Caki2 (cell line): ENCODE measurements at regions not wholly inside any gene's neighbourhood (a gene's known extent, or its start where the extent isn't known, plus 50 kb on each side); places are given as distances from the start of the nearest gene placed in this dataset.
A peak's percentile ranks its signal among the peaks of the same experiment; 100 is the strongest.

ENCODE experiments used
- DNase-seq: peaks from one replicate; pipeline ENCODE4 v3.0.0-alpha.2; 2015; ENCODE audit warnings: low read depth
- in situ Hi-C: cut with HindIII; loops from 2 replicates; pipeline ENCODE4 v1.10.0; 2016; ENCODE audit warnings: low sequenced_read_pairs, low pct_unique_long_range_greater_than_20kb, mixed read lengths

GRCh38 chr6:95413789-95414188, 163.5 kb upstream of the MANEA start:
- DNase-seq: no peak
- in situ Hi-C loops: no loop called here

DNA sequence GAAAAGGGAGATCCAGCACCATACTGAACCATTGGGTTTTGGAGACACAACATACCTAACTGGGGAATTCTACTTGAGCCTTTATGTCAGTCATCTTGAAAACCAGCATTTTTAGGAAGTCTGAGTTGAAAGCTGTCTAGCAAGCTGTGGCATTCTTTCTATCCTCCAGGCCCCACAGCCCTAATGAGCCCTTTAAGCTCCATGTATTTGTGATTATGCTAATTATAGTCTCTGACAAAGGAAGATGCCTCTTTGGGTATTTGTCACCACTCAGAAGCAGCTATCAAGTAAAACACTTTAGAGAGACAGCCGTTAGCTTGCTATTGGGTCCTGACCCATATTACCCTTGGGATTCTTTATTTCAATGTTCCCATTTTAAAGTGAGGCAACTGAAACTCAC, 159.5 kb upstream of the MANEA start:
- in situ Hi-C loops: no loop called here
- no peak for DNase-seq

GRCh38 chr6:95420792-95421191, 156.5 kb upstream of the MANEA start:
- DNase-seq: no peak
- in situ Hi-C loops: no loop called here

GRCh38 chr6:95423331-95423730, 154.0 kb upstream of the MANEA start:
- DNase-seq: no peak
- in situ Hi-C loops: no loop called here

- peak; percentile 12 for DNase-seq
- in situ Hi-C loops: no loop called here
Observed at GRCh38 chr6:95431637-95432228, 145.6 kb upstream of the MANEA start.

DNA sequence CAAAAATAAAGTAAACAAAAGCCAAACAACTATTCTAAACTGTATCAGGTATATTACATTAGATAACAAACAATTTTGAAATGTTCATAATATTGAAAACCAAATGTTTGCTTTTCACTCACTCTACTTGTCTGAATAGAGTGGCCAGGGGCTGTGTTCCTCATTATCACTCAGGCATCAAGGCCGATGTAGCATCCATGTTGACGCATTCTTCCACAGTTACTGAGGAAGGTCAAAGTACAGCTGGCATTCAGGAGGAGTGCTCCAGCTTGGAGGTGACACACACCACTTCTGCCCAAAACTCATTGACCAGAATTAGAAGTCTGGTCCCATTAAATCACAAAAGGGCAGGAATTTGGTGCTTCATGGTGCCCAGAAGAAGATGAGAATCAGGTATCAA, 137.6 kb upstream of the MANEA start:
- no peak for DNase-seq
- in situ Hi-C loops: no loop called here

DNA sequence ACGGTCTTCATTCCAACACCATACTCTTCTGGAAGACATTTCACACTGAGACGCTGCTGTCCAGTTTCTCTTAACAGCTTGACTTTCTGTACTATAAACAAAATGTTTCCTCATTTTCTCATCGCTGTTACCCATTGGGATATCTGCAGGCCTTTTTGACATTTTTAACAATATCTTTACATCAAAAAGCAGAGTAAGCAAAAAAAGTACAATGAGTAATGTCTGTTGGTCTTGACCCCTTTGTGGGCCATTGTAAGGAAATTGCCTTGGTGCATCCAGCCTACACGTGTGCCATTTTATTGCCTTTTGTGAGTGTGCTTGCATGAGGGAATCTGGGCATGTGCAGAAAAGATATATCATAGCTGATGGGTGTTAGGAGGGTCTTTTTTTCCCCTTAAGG, 129.1 kb upstream of the MANEA start:
- no peak for DNase-seq
- in situ Hi-C loops: no loop called here

DNA sequence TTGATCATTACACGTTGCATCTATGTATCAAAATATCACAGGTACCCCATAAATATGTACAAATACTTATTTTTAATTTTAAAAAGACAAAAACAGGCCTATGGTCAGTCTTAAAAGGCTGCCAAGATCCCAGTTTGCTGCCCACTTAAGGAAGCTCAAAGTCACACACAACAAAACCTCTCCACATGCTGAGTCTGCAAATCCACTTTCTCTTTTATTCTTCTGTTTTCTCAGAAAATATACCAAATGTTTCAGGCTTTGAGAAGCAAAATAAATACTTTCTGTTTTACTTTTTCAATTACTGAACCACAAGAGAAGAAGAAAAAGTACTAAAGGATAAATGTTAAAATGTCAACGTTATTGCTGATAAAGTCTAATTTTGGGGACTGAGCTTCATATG, 107.8 kb upstream of the MANEA start:
- in situ Hi-C loops: no loop called here
- DNase-seq: no peak

DNA sequence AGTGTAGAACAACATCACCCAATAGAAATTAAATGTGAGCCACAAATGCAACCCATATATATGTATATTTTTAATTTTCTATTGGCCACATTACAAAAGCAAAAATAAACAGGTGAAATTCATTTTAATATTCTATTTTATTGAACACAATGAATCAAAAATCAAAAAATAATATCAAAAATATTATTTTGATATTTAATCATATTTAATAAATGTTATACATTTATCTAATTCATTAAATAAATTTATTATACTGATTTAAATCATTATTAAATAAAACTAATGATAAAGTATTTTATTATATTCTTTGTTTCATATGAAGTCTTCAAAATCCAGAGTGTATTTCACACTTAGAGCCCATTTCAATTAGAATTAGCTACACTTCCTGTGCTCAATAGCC, 98.4 kb upstream of the MANEA start:
- in situ Hi-C loops: no loop called here
- no peak for DNase-seq

DNA sequence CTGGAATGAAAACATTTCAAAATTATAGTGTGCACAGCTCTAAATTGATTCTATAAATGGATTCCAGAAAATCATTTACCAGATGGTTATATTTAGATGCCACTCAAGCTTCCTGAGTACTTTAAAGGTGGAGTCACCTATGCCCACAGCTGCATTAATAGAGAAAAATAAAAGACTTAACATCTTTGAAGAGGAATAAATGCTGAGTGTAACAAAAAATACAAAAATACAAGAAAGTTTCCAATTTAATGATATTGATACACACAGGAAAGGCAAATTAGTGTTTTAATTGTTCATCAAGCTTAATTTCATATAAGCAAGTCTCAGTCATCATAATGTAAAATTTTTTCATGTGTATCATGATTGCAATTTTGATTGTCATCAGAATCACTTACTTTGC, 89.5 kb upstream of the MANEA start:
- in situ Hi-C loops: no loop called here
- no peak for DNase-seq

- no peak for DNase-seq
- in situ Hi-C loops: no loop called here
Observed at GRCh38 chr6:95489185-95489863, 88.0 kb upstream of the MANEA start.

GRCh38 chr6:95496769-95497426, 80.4 kb upstream of the MANEA start:
- DNase-seq: no peak
- in situ Hi-C loops: no loop called here

DNA sequence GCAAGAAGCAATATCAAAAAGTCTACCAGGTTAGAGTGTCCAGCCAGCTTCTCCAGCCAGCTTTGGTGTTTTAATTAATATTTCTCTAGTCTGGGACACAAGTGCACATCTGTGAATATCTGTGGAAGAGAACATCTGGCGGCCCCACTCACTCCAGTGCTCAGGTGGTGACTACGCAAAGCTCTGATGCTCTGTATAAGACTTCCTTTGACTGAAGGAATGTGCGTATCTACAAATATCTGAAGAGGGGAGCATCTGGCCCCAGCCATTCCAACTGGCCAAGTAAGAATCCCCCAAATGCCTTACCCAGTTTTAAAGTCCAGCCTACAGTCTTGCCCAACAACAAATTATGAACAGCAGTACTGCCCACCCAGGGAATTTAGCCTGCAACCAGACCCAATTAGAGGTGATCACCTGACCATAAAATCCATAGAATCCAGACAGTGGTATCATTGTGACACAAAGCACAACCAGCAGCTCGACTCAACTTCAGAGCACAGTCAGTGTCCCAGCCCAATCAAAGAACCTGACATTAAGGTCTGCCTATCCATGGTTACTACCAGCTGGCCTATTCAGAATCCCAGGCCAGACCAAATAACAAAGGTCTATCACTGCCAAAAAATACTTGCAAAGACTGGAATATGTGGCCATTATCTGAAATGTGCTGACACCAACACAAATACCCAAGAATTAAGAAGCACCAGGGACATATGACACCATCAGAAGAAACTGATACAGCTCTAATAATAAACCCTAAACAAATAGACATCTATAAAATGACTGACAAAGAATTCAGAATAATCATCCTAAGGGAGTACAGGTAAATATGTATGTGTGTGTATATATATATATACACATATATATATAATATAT, 76.1 kb upstream of the MANEA start:
- no peak for DNase-seq
- in situ Hi-C loops: no loop called here

DNA sequence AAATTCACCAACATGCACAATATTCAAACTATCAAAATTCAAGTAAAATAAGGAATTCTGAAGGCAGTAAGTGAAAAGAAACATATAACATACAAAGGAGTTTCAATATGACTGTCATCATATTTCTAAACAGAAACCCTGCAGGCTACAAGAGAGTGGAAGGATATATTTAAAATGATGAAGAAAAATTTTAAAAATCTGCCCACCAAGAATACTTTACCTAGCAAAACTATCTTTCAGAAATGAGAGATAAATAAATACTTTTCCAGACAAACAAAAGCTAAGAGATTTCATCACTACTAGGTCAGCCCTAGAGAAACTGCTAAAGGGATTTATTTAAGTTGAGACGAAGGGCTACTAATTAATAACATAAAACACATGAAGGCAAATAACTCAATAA, 73.8 kb upstream of the MANEA start:
- DNase-seq: no peak
- in situ Hi-C loops: no loop called here

GRCh38 chr6:95511404-95511803, 65.9 kb upstream of the MANEA start:
- DNase-seq: no peak
- in situ Hi-C loops: no loop called here

DNA sequence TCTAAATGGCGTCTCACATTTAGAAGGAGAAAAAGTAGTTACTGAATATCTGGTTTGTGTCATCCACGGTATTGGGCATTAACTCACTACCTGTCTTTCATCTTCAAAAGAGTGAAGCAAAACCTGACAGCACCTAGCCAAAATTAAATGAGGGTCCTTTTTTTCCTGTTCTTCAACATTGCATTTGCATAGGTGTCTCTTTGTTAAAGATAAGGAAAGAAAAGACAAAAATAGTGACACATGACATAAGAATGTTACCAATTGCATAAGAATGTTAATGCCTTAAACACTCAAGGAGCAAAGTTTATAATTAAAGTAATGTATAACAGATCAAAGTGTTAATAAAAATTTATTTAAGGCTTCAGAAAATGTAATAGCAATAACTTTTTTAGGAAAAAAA, 61.4 kb upstream of the MANEA start:
- in situ Hi-C loops: no loop called here
- no peak for DNase-seq

DNA sequence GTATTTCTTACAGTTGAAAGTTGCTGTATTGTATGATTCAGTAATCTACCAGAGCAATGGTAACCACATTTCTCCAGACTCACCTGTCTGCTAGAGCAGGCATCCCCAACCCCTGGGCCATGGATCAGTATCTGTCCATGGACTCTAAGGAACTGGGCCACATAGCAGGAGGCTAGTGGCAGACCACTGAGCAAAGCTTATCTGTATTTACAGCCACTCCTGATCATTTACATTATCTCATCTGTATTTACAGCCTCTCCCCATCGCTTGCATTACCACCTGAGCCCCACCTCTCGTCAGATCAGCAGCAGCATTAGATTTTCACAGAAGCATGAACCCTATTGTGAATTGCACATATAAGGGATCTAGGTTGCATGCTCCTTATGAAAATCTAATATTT, 60.3 kb upstream of the MANEA start:
- no peak for DNase-seq
- in situ Hi-C loops: no loop called here

- in situ Hi-C loops: no loop called here
Observed at GRCh38 chr6:95517568-95517967, 59.8 kb upstream of the MANEA start.

GRCh38 chr6:95518630-95519227, 58.6 kb upstream of the MANEA start:
- DNase-seq: no peak

More at GRCh38 chr6:95517568-95517967, 59.8 kb upstream of the MANEA start:
- no peak for DNase-seq

More at GRCh38 chr6:95518630-95519227, 58.6 kb upstream of the MANEA start:
- in situ Hi-C loops: no loop called here
